Neural progenitor cell (in vitro differentiated cells): ENCODE measurements at regions not wholly inside any gene's neighbourhood (a gene's known extent, or its start where the extent isn't known, plus 50 kb on each side); places are given as distances from the start of the nearest gene placed in this dataset.

Experiments
- DNase-seq: peaks from one replicate; pipeline ENCODE4 v3.0.0-alpha.2; 2016; ENCODE audit warnings: low spot score
- H2AFZ ChIP-seq: fragments of 200-600 bp; sonication (generic); replicated peaks from 2 replicates; pipeline ENCODE4 v1.6.1; 2016; ENCODE audit warnings: antibody characterized with exemption
- H3F3A ChIP-seq: fragments of 200-600 bp; sonication (generic); 2 replicates; pipeline ENCODE4 v1.6.1; 2016; ENCODE audit warnings: antibody characterized with exemption, low read depth
- H3K27ac ChIP-seq: fragments of 200-600 bp; sonication (generic); 2 replicates; pipeline ENCODE4 v1.5.1; 2016; ENCODE audit warnings: mild to moderate bottlenecking
- H3K27me3 ChIP-seq: fragments of 200-600 bp; sonication (generic); 2 replicates; pipeline ENCODE4 v1.6.1; 2016; ENCODE audit warnings: mild to moderate bottlenecking, moderate library complexity
- H3K36me3 ChIP-seq: fragments of 200-600 bp; sonication (generic); 2 replicates; pipeline ENCODE4 v1.5.1; 2016
- H3K4me1 ChIP-seq: fragments of 200-600 bp; sonication (generic); 2 replicates; pipeline ENCODE4 v1.6.1; 2016; ENCODE audit warnings: mixed run types
- H3K4me2 ChIP-seq: fragments of 200-600 bp; sonication (generic); 2 replicates; pipeline ENCODE4 v1.6.1; 2016
- H3K4me3 ChIP-seq: fragments of 200-600 bp; sonication (generic); 2 replicates; pipeline ENCODE4 v1.5.1; 2016
- H3K79me2 ChIP-seq: fragments of 200-600 bp; sonication (generic); 2 replicates; pipeline ENCODE4 v1.6.1; 2016; ENCODE audit warnings: low read depth
- H3K9ac ChIP-seq: fragments of 200-600 bp; sonication (generic); 2 replicates; pipeline ENCODE4 v1.6.1; 2016
- H3K9me3 ChIP-seq: fragments of 200-600 bp; sonication (generic); 2 replicates; pipeline ENCODE4 v1.5.1; 2016; ENCODE audit warnings: low read depth
- H4K20me1 ChIP-seq: fragments of 200-600 bp; sonication (generic); 2 replicates; pipeline ENCODE4 v1.6.1; 2016; ENCODE audit warnings: low read depth
- H3K27ac Mint-ChIP-seq: 3 replicates; pipeline ENCODE4 v1.8.0; 2021; ENCODE audit warnings: mixed read lengths
- H3K27me3 Mint-ChIP-seq: 2 replicates; pipeline ENCODE4 v1.8.0; 2022; ENCODE audit warnings: low read depth, mild to moderate bottlenecking, inconsistent platforms, moderate library complexity, mixed read lengths; ENCODE audit not compliant: insufficient read depth
- H3K36me3 Mint-ChIP-seq: 3 replicates; pipeline ENCODE4 v1.8.0; 2021; ENCODE audit warnings: mixed read lengths
- H3K4me1 Mint-ChIP-seq: 3 replicates; pipeline ENCODE4 v1.8.0; 2021; ENCODE audit warnings: mixed read lengths
- H3K4me3 Mint-ChIP-seq: 3 replicates; pipeline ENCODE4 v1.8.0; 2021; ENCODE audit warnings: mild to moderate bottlenecking, moderate library complexity, mixed read lengths
- H3K9me3 Mint-ChIP-seq: 3 replicates; pipeline ENCODE4 v1.8.0; 2020; ENCODE audit warnings: mixed read lengths
- EZH2 ChIP-seq: fragments of 200-600 bp; sonication (generic); IDR thresholded peaks from 2 replicates; pipeline ENCODE4 v1.6.1; 2017; ENCODE audit warnings: antibody characterized with exemption, mild to moderate bottlenecking, moderate library complexity
- EZH2phosphoT487 ChIP-seq: fragments of 200-600 bp; sonication (generic); IDR thresholded peaks from 2 replicates; pipeline ENCODE4 v1.6.1; 2017; ENCODE audit warnings: antibody characterized with exemption
- TF ChIP-seq, protein P1 (sequence below): fragments of 200-600 bp; sonication (generic); IDR thresholded peaks from 2 replicates; pipeline ENCODE4 v1.5.1; 2017; ENCODE audit warnings: antibody characterized with exemption, mild to moderate bottlenecking

DNA sequence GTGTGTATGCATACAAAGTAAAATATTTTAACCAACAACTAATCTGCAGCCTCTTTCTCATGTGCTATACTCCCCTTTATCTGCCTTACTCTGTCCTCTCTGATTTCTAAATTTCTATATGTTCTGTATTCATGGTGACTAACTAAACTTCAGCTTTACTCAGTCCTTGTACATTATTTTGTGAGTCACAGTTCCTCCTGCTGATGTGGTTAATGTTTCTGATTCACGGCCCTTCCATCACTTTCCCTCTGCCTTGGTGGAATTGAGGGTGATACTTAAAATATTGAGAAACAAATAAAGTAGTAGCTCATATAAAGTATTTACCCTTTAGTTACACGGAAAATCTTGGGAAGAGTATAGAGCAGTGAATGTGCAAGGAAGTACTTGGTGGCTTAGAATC lies 899.1 kb upstream of the ZWINT start:
- Mint-ChIP-seq H3K27me3 (no peaks in the 10 kb centered on the region), H3K4me1 (peaks cover 6% of the 10 kb centered on the region), H3K36me3 (no peaks in the 10 kb centered on the region), H3K27ac (no peak overlapping the region), H3K4me3 (no peak overlapping the region), H3K9me3 (no peaks in the 10 kb centered on the region)
- no peak for DNase-seq
- H4K20me1 ChIP-seq: no peaks in the 10 kb centered on the region
- TF ChIP-seq EZH2: no peak
- no peak for TF ChIP-seq EZH2phosphoT487
- TF ChIP-seq, protein P1, sequence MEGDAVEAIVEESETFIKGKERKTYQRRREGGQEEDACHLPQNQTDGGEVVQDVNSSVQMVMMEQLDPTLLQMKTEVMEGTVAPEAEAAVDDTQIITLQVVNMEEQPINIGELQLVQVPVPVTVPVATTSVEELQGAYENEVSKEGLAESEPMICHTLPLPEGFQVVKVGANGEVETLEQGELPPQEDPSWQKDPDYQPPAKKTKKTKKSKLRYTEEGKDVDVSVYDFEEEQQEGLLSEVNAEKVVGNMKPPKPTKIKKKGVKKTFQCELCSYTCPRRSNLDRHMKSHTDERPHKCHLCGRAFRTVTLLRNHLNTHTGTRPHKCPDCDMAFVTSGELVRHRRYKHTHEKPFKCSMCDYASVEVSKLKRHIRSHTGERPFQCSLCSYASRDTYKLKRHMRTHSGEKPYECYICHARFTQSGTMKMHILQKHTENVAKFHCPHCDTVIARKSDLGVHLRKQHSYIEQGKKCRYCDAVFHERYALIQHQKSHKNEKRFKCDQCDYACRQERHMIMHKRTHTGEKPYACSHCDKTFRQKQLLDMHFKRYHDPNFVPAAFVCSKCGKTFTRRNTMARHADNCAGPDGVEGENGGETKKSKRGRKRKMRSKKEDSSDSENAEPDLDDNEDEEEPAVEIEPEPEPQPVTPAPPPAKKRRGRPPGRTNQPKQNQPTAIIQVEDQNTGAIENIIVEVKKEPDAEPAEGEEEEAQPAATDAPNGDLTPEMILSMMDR: no peak
- no peaks in the 10 kb centered on the region for H3K4me1 ChIP-seq
- no peak overlapping the region for H2AFZ ChIP-seq
- H3K4me2 ChIP-seq: no peak overlapping the region
- H3K79me2 ChIP-seq: no peaks in the 10 kb centered on the region
- no peak overlapping the region for H3K9ac ChIP-seq
- H3K27me3 ChIP-seq: no peaks in the 10 kb centered on the region
- H3F3A ChIP-seq: no peaks in the 10 kb centered on the region
- H3K4me3 ChIP-seq: no peak overlapping the region
- H3K36me3 ChIP-seq: no peaks in the 10 kb centered on the region
- H3K9me3 ChIP-seq: no peaks in the 10 kb centered on the region
- no peak overlapping the region for H3K27ac ChIP-seq

DNA sequence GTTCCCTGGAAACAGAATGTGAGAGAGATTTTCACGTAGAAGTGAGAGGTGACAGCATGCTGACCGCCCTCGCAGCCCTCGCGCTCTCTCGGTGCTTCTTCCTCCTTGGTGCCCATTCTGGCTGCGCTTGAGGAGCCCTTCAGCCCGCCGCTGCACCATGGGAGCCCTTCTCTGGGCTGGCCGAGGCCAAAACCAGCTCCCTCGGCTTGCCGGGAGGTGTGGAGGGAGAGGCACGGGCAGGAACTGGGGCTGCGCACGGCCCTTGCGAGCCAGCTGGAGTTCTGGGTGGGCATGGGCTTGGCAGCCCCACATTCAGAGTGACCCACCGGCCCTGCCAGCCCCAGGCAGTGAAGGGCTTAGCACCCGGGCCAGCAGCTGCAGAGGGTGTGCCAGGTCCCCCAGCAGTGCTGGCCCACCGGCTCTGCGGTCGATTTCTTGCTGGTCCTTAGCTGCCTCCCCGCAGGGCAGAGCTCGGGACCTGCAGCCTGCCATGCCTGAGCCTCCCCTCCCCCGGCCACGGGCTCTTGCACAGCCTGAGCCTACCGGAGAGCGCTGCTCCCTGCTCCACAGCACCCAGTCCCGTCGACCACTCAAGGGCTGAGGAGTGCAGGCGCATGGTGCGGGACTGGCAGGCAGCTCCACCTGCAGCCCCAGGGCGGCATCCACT lies 888.7 kb upstream of the ZWINT start:
- H3K9me3 ChIP-seq: no peaks in the 10 kb centered on the region

GRCh38 chr10:57247271-57247670 lies 886.2 kb upstream of the ZWINT start:
- peak overlapping the region; percentile 35 for H3K4me2 ChIP-seq
- H3K36me3 Mint-ChIP-seq: no peaks in the 10 kb centered on the region
- H3K27me3 Mint-ChIP-seq: no peaks in the 10 kb centered on the region
- no peak for DNase-seq
- no peak overlapping the region for H3K4me3 Mint-ChIP-seq
- peak overlapping the region; percentile 96 for H2AFZ ChIP-seq
- no peaks in the 10 kb centered on the region for H3K9me3 Mint-ChIP-seq
- no peaks in the 10 kb centered on the region for H4K20me1 ChIP-seq
- no peak overlapping the region for H3K4me3 ChIP-seq
- H3K27ac Mint-ChIP-seq: no peak overlapping the region
- H3K27ac ChIP-seq: no peak overlapping the region
- H3K9me3 ChIP-seq: no peaks in the 10 kb centered on the region
- no peaks in the 10 kb centered on the region for H3K79me2 ChIP-seq
- H3K9ac ChIP-seq: no peak overlapping the region
- no peaks in the 10 kb centered on the region for H3F3A ChIP-seq
- TF ChIP-seq EZH2phosphoT487: no peak
- TF ChIP-seq, protein P1: no peak
- no peak for TF ChIP-seq EZH2
- no peaks in the 10 kb centered on the region for H3K36me3 ChIP-seq
- H3K27me3 ChIP-seq: no peaks in the 10 kb centered on the region
- H3K4me1 ChIP-seq: no peaks in the 10 kb centered on the region
- no peaks in the 10 kb centered on the region for H3K4me1 Mint-ChIP-seq

More for the DNA sequence above, 888.7 kb upstream of the ZWINT start:
- DNase-seq: no peak
- Histone ChIP-seq H4K20me1 (no peaks in the 10 kb centered on the region), H3F3A (no peaks in the 10 kb centered on the region), H3K79me2 (no peaks in the 10 kb centered on the region), H3K27ac (no peak overlapping the region), H3K4me1 (no peaks in the 10 kb centered on the region), H3K4me2 (no peak overlapping the region), H2AFZ (no peak overlapping the region), H3K9ac (no peak overlapping the region), H3K27me3 (no peaks in the 10 kb centered on the region), H3K36me3 (no peaks in the 10 kb centered on the region), H3K4me3 (no peak overlapping the region)
- Mint-ChIP-seq H3K4me1 (no peaks in the 10 kb centered on the region), H3K4me3 (no peak overlapping the region), H3K36me3 (no peaks in the 10 kb centered on the region), H3K27ac (no peak overlapping the region), H3K27me3 (no peaks in the 10 kb centered on the region), H3K9me3 (no peaks in the 10 kb centered on the region)
- no peak for TF ChIP-seq EZH2
- TF ChIP-seq, protein P1: no peak
- TF ChIP-seq EZH2phosphoT487: no peak
